Liver (tissue), 8 donors: ENCODE measurements at regions not wholly inside any gene's neighbourhood (a gene's known extent, or its start where the extent isn't known, plus 50 kb on each side); places are given as distances from the start of the nearest gene placed in this dataset.

Source experiments
- DNase-seq: peaks from one replicate; pipeline ENCODE4 v3.0.0-alpha.2; 2017; ENCODE audit warnings: low spot score
- H3K27ac ChIP-seq, 2 donors: one replicate each; pipeline ENCODE4 v1.7.0; 2013; ENCODE audit warnings: inconsistent platforms in 2 of 2, low read length in 2 of 2, control low read depth in 1 of 2, low read depth in 1 of 2, mild to moderate bottlenecking in 1 of 2
- H3K27me3 ChIP-seq, 4 donors: one replicate each; pipeline versions ENCODE4 v1.6.1 to v1.7.0; 2013; ENCODE audit warnings: low read length in 3 of 4, inconsistent platforms in 1 of 4, mild to moderate bottlenecking in 1 of 4, moderate library complexity in 1 of 4; ENCODE audit not compliant: control insufficient read depth in 4 of 4, insufficient read depth in 4 of 4
- H3K36me3 ChIP-seq, 4 donors: one replicate each; pipeline versions ENCODE4 v1.6.1 to v1.7.0; 2013; ENCODE audit warnings: low read length in 3 of 4, mild to moderate bottlenecking in 3 of 4, low read depth in 1 of 4, moderate library complexity in 1 of 4; ENCODE audit not compliant: control insufficient read depth in 4 of 4, insufficient read depth in 3 of 4
- H3K4me1 ChIP-seq, 4 donors: one replicate each; pipeline versions ENCODE4 v1.6.1 to v1.7.0; 2013; ENCODE audit warnings: low read length in 3 of 4, mild to moderate bottlenecking in 3 of 4, moderate library complexity in 1 of 4; ENCODE audit not compliant: control insufficient read depth in 4 of 4, insufficient read depth in 4 of 4
- H3K4me3 ChIP-seq, 3 donors: one replicate each; pipeline versions ENCODE4 v1.6.1 to v1.7.0; 2013; ENCODE audit warnings: low read length in 3 of 3, control low read depth in 1 of 3, low read depth in 1 of 3, mild to moderate bottlenecking in 1 of 3
- H3K9ac ChIP-seq, 2 donors: one replicate each; pipeline ENCODE4 v1.7.0; 2013; ENCODE audit warnings: low read length in 2 of 2, mild to moderate bottlenecking in 2 of 2, moderate library complexity in 2 of 2, control low read depth in 1 of 2, low read depth in 1 of 2
- H3K9me3 ChIP-seq, 4 donors: one replicate each; pipeline versions ENCODE4 v1.6.1 to v1.7.0; 2013; ENCODE audit warnings: low read length in 3 of 4; ENCODE audit not compliant: control insufficient read depth in 4 of 4
- EGR1 ChIP-seq, 2 donors: IDR thresholded peaks; 2 replicates each; pipeline ENCODE4 v1.6.1; 2016 to 2018; ENCODE audit warnings: antibody characterized with exemption in 2 of 2, low read depth in 2 of 2
- FOXA1 ChIP-seq: IDR thresholded peaks from 2 replicates; pipeline ENCODE4 v1.6.1; 2016; ENCODE audit warnings: antibody characterized with exemption
- FOXA2 ChIP-seq: IDR thresholded peaks from 2 replicates; pipeline ENCODE4 v1.6.1; 2016; ENCODE audit warnings: antibody characterized with exemption
- GABPA ChIP-seq, 2 donors: IDR thresholded peaks in 1 of 2; conservative IDR thresholded peaks in 1 of 2; 2 replicates each; pipeline ENCODE4 v1.6.1; 2016; ENCODE audit warnings: antibody characterized with exemption in 2 of 2, mild to moderate bottlenecking in 1 of 2, moderate library complexity in 1 of 2
- HNF4A ChIP-seq, 2 donors: conservative IDR thresholded peaks; 2 replicates each; pipeline ENCODE4 v1.6.1; 2016; ENCODE audit warnings: antibody characterized with exemption in 2 of 2, mild to moderate bottlenecking in 2 of 2
- HNF4G ChIP-seq: IDR thresholded peaks from 2 replicates; pipeline ENCODE4 v1.6.1; 2016; ENCODE audit warnings: antibody characterized with exemption
- JUND ChIP-seq, 2 donors: IDR thresholded peaks; 2 replicates each; pipeline ENCODE4 v1.6.1; 2016; ENCODE audit warnings: antibody characterized with exemption in 2 of 2
- NR2F2 ChIP-seq: IDR thresholded peaks from 2 replicates; pipeline ENCODE4 v1.6.1; 2016; ENCODE audit warnings: antibody characterized with exemption
- RAD21 ChIP-seq, 2 donors: IDR thresholded peaks; 2 replicates each; pipeline ENCODE4 v1.6.1; 2016; ENCODE audit warnings: antibody characterized with exemption in 2 of 2, mild to moderate bottlenecking in 2 of 2
- RXRA ChIP-seq, 2 donors: IDR thresholded peaks; 2 replicates each; pipeline ENCODE4 v1.6.1; 2017 to 2018; ENCODE audit warnings: antibody characterized with exemption in 2 of 2, mild to moderate bottlenecking in 1 of 2
- SP1 ChIP-seq: IDR thresholded peaks from 2 replicates; pipeline ENCODE4 v1.6.1; 2018; ENCODE audit warnings: antibody characterized with exemption, mild to moderate bottlenecking
- TAF1 ChIP-seq: conservative IDR thresholded peaks from 2 replicates; pipeline ENCODE4 v1.6.1; 2016; ENCODE audit warnings: antibody characterized with exemption, mild to moderate bottlenecking
- YY1 ChIP-seq: IDR thresholded peaks from 2 replicates; pipeline ENCODE4 v1.6.1; 2016; ENCODE audit warnings: antibody characterized with exemption, mild to moderate bottlenecking
- WGBS: extraction: QIAGEN DNeasy Blood & Tissue Kit; methylation state at CpG from one replicate; pipeline ENCODE4 v1.1.7; 2013; 5-methylcytosine and 5-hydroxymethylcytosine counted together
- TF ChIP-seq, protein P1 (sequence below): fragments of 150-350 bp; IDR thresholded peaks from 2 replicates; pipeline ENCODE4 v1.5.1; 2017; ENCODE audit warnings: improper control_type of control experiment, low read depth, low read length; ENCODE audit not compliant: missing input control
- TF ChIP-seq, protein P2 (sequence below): IDR thresholded peaks from 2 replicates; pipeline ENCODE4 v1.6.1; 2016; ENCODE audit warnings: antibody characterized with exemption, mild to moderate bottlenecking
- TF ChIP-seq, protein P3 (sequence below): IDR thresholded peaks from 2 replicates; pipeline ENCODE4 v1.6.1; 2016; ENCODE audit warnings: antibody characterized with exemption
- donor health status: healthy.
- donor health status: healthy.
- donor health status: healthy.
- donor health status: healthy.
- donor health status: healthy.

DNA sequence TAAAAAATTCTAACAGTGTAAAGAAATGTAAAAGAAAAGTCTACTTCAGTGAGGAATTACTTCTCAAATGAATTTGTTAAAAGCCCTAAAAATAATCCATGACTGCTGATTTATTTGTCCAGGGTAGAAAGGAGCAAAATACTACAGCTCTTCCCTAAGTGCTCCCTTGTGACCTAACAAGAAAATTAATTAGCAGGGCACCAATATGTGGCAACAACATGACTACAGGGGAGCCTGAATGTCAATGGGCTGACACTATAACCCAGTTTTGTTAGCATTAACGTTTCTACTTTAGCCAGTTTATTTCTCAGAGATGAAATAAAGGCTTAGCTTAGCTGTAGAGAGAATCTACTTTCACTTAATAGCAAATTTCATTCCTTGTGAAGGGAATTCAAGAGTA lies 918.9 kb upstream of the EPHA5 start:
- TF ChIP-seq SP1 = no peak
- TF ChIP-seq FOXA2 = no peak
- TF ChIP-seq, protein P1, sequence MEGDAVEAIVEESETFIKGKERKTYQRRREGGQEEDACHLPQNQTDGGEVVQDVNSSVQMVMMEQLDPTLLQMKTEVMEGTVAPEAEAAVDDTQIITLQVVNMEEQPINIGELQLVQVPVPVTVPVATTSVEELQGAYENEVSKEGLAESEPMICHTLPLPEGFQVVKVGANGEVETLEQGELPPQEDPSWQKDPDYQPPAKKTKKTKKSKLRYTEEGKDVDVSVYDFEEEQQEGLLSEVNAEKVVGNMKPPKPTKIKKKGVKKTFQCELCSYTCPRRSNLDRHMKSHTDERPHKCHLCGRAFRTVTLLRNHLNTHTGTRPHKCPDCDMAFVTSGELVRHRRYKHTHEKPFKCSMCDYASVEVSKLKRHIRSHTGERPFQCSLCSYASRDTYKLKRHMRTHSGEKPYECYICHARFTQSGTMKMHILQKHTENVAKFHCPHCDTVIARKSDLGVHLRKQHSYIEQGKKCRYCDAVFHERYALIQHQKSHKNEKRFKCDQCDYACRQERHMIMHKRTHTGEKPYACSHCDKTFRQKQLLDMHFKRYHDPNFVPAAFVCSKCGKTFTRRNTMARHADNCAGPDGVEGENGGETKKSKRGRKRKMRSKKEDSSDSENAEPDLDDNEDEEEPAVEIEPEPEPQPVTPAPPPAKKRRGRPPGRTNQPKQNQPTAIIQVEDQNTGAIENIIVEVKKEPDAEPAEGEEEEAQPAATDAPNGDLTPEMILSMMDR = no peak
- TF ChIP-seq JUND (IDR thresholded peaks at IDR 0.05) = no peak
- no peak for TF ChIP-seq TAF1
- no peak for TF ChIP-seq EGR1 (IDR thresholded peaks at IDR 0.05; ENCODE audit: low read depth in 2 of 2)
- TF ChIP-seq FOXA1 = no peak
- Histone ChIP-seq H3K27me3 (no peaks in the 10 kb centered on the region), H3K36me3 (no peaks in the 10 kb centered on the region), H3K27ac (no peak overlapping the region), H3K4me3 (no peak overlapping the region), H3K4me1 (no peaks in the 10 kb centered on the region), H3K9ac (no peak overlapping the region), H3K9me3 (no peaks in the 10 kb centered on the region)
- no peak for DNase-seq
- 26% methylated on average over 1 of the region's 1 CpG for whole genome bisulfite sequencing

DNA sequence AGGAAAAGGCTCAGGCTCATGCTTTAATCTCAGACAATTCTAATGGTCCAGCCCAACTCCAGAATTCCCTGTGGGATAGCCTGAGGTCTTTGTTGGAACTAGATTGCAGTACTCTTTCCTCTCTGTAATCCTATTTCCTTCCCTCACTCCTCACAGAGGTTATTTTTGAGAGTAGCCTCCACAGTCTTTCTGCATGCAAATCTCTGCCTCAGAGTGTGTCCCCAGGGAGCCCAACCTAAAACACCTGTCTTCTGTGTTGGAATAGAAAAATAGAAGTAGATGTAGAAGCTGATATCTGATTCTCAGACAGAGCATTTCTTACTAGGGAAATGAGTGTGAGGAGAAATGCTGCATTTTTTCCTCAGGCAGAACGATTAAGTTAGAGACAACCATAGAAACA lies 915.5 kb upstream of the EPHA5 start:
- H3K4me3 ChIP-seq = no peak overlapping the region
- no peak overlapping the region for H3K9ac ChIP-seq
- no peaks in the 10 kb centered on the region for H3K36me3 ChIP-seq
- TF ChIP-seq HNF4A (conservative IDR thresholded peaks at IDR 0.05) = no peak
- no peak for TF ChIP-seq GABPA (IDR thresholded peaks at IDR 0.05 in 1 of 2, conservative IDR thresholded peaks at IDR 0.05 in 1 of 2)
- no peak for TF ChIP-seq HNF4G
- TF ChIP-seq TAF1 = no peak
- TF ChIP-seq SP1 = no peak
- TF ChIP-seq, protein P2, sequence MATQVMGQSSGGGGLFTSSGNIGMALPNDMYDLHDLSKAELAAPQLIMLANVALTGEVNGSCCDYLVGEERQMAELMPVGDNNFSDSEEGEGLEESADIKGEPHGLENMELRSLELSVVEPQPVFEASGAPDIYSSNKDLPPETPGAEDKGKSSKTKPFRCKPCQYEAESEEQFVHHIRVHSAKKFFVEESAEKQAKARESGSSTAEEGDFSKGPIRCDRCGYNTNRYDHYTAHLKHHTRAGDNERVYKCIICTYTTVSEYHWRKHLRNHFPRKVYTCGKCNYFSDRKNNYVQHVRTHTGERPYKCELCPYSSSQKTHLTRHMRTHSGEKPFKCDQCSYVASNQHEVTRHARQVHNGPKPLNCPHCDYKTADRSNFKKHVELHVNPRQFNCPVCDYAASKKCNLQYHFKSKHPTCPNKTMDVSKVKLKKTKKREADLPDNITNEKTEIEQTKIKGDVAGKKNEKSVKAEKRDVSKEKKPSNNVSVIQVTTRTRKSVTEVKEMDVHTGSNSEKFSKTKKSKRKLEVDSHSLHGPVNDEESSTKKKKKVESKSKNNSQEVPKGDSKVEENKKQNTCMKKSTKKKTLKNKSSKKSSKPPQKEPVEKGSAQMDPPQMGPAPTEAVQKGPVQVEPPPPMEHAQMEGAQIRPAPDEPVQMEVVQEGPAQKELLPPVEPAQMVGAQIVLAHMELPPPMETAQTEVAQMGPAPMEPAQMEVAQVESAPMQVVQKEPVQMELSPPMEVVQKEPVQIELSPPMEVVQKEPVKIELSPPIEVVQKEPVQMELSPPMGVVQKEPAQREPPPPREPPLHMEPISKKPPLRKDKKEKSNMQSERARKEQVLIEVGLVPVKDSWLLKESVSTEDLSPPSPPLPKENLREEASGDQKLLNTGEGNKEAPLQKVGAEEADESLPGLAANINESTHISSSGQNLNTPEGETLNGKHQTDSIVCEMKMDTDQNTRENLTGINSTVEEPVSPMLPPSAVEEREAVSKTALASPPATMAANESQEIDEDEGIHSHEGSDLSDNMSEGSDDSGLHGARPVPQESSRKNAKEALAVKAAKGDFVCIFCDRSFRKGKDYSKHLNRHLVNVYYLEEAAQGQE = no peak
- TF ChIP-seq EGR1 (IDR thresholded peaks at IDR 0.05; ENCODE audit: low read depth in 2 of 2) = no peak
- TF ChIP-seq RAD21 (IDR thresholded peaks at IDR 0.05) = no peak
- TF ChIP-seq FOXA1 = no peak
- TF ChIP-seq JUND (IDR thresholded peaks at IDR 0.05) = no peak
- TF ChIP-seq RXRA (IDR thresholded peaks at IDR 0.05) = no peak
- TF ChIP-seq FOXA2 = no peak
- TF ChIP-seq, protein P3, sequence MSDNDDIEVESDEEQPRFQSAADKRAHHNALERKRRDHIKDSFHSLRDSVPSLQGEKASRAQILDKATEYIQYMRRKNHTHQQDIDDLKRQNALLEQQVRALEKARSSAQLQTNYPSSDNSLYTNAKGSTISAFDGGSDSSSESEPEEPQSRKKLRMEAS = no peak
- no peak overlapping the region for H3K27ac ChIP-seq
- no peaks in the 10 kb centered on the region for H3K9me3 ChIP-seq
- no peaks in the 10 kb centered on the region for H3K4me1 ChIP-seq
- no peak for DNase-seq
- H3K27me3 ChIP-seq = peaks cover 0 to 3% (median 0%) of the 10 kb centered on the region in 4 donors
- WGBS = 53% methylated on average over 1 of the region's 1 CpG

DNA sequence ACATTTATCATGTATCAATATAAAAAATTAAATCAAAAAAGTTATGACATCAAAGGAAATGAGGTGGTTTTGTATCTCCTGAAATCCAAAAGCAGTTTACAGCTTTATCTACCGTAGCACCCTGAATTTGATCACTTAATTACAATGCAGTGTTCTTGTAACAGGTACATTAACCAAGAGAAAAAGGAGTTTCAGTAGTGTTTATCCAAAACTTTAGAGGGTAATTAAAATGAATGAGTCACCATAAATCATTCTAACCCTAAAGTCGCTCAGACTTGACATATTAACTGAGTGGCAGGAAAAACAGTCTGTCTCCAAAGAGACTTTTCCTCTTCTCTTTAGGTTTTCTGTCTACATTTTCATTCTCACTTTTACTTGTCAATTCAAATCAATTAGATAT lies 907.6 kb upstream of the EPHA5 start:
- Histone ChIP-seq H3K4me1 (no peaks in the 10 kb centered on the region), H3K36me3 (no peaks in the 10 kb centered on the region), H3K9ac (no peak overlapping the region), H3K27me3 (no peaks in the 10 kb centered on the region), H3K4me3 (no peak overlapping the region), H3K27ac (no peak overlapping the region), H3K9me3 (no peaks in the 10 kb centered on the region)
- WGBS = 30% methylated on average over 2 of the region's 2 CpGs
- no peak for DNase-seq
- TF ChIP-seq, protein P1 = no peak
- TF ChIP-seq NR2F2 (no peak), JUND (IDR thresholded peaks at IDR 0.05) (no peak), RAD21 (IDR thresholded peaks at IDR 0.05) (no peak), YY1 (no peak), FOXA2 (no peak), TAF1 (no peak), RXRA (IDR thresholded peaks at IDR 0.05) (no peak), HNF4G (no peak)
- TF ChIP-seq, protein P2 = no peak
- TF ChIP-seq, protein P3 = no peak
